Prostate gland (tissue), 2 donors: ENCODE measurements at regions not wholly inside any gene's neighbourhood (a gene's known extent, or its start where the extent isn't known, plus 50 kb on each side); places are given as distances from the start of the nearest gene placed in this dataset.

Source experiments
- CTCF ChIP-seq, 4 experiments: fragments of 200-600 bp in 2 of 4; fragments of 450-650 bp in 2 of 4; sonication (generic) in 2 of 4; IDR thresholded peaks; 1 replicate in 3 of 4; 2 replicates in 1 of 4; pipeline ENCODE4 v1.5.1; 2016 to 2019; ENCODE audit warnings: antibody characterized with exemption in 4 of 4, mild to moderate bottlenecking in 2 of 4, moderate library complexity in 2 of 4
- POLR2AphosphoS5 ChIP-seq: sonication (generic); formaldehyde crosslinking; IDR thresholded peaks from one replicate; pipeline ENCODE4 v1.6.1; 2017; ENCODE audit warnings: antibody characterized with exemption

GRCh38 chr22:47398491-47398890 is 636.0 kb downstream of the TBC1D22A start:
- no peak for TF ChIP-seq CTCF (IDR thresholded peaks at IDR 0.05)
- no peak for TF ChIP-seq POLR2AphosphoS5
